IMR-90 (cell line): ENCODE measurements at regions not wholly inside any gene's neighbourhood (a gene's known extent, or its start where the extent isn't known, plus 50 kb on each side); places are given as distances from the start of the nearest gene placed in this dataset.

Source experiments
- ATAC-seq: fragments of 200-7000 bp; cut with Tn5 transposase; 2 replicates; pipeline ENCODE4 v1.9.1; 2020; ENCODE audit warnings: low read depth, mild to moderate bottlenecking, moderate library complexity
- BruUV-seq: library from RNA; stranded (reverse); fragments of 400-500 nt; replicated peaks from 2 replicates; lab custom pipeline; 2021; lab: Mats Ljungman, UMichigan
- CTCF ChIA-PET: fragments of 300-600 bp; formaldehyde crosslinking; extraction: SDS; loops from one replicate; lab custom pipeline; 2021; ENCODE audit warnings: antibody characterized with exemption; lab: Yijun Ruan, JAX
- POLR2A ChIA-PET: fragments of 300-600 bp; sonication (Branson Sonifier 250); formaldehyde crosslinking; loops from one replicate; lab custom pipeline; 2022; ENCODE audit warnings: antibody characterized with exemption; ENCODE audit not compliant: unreplicated experiment; lab: Charles Lee
- DNase-seq: peaks from one replicate; pipeline ENCODE4 v3.0.0; 2013
- H2AFZ ChIP-seq: replicated peaks from 2 replicates; pipeline ENCODE3; 2013; ENCODE audit warnings: low read length, mild to moderate bottlenecking; ENCODE audit not compliant: poor library complexity
- H2AK5ac ChIP-seq: 2 replicates; pipeline ENCODE4 v1.6.1; 2013; ENCODE audit warnings: low read depth, low read length, inconsistent platforms
- H2AK9ac ChIP-seq: replicated peaks from 2 replicates; pipeline ENCODE3; 2013; ENCODE audit warnings: mild to moderate bottlenecking, low read depth, low read length, moderate library complexity; ENCODE audit not compliant: poor library complexity
- H2BK120ac ChIP-seq: 2 replicates; pipeline ENCODE4 v1.6.1; 2013; ENCODE audit warnings: low read depth, low read length, inconsistent platforms
- H2BK15ac ChIP-seq: 3 replicates; pipeline ENCODE4 v1.6.1; 2013; ENCODE audit warnings: low read depth, low read length, inconsistent platforms
- H2BK20ac ChIP-seq: 2 replicates; pipeline ENCODE4 v1.6.1; 2013; ENCODE audit warnings: low read depth, mild to moderate bottlenecking, inconsistent platforms, low read length, moderate library complexity
- H2BK5ac ChIP-seq: 2 replicates; pipeline ENCODE4 v1.6.1; 2013; ENCODE audit warnings: mild to moderate bottlenecking, low read depth, low read length, inconsistent platforms; ENCODE audit not compliant: poor library complexity, severe bottlenecking
- H3K14ac ChIP-seq: replicated peaks from 2 replicates; pipeline ENCODE4 v1.6.1; 2013; ENCODE audit warnings: low read depth, low read length, inconsistent platforms
- H3K18ac ChIP-seq: 2 replicates; pipeline ENCODE4 v1.6.1; 2013; ENCODE audit warnings: low read depth, low read length, control low read depth
- H3K23ac ChIP-seq: 2 replicates; pipeline ENCODE4 v1.6.1; 2013; ENCODE audit warnings: low read depth, low read length, inconsistent platforms
- H3K27ac ChIP-seq: 2 replicates; pipeline ENCODE4 v1.5.1; 2013; ENCODE audit warnings: mild to moderate bottlenecking, control low read depth, low read length; ENCODE audit not compliant: insufficient read depth
- H3K27me3 ChIP-seq: 2 replicates; pipeline ENCODE4 v1.6.1; 2013; ENCODE audit warnings: low read length; ENCODE audit not compliant: control insufficient read depth, insufficient read depth
- H3K36me3 ChIP-seq: 2 replicates; pipeline ENCODE4 v1.6.1; 2013; ENCODE audit warnings: low read length, mixed read lengths; ENCODE audit not compliant: control insufficient read depth, insufficient read depth
- H3K4ac ChIP-seq: 2 replicates; pipeline ENCODE4 v1.6.1; 2013; ENCODE audit warnings: low read depth, low read length, inconsistent platforms
- H3K4me1 ChIP-seq: 2 replicates; pipeline ENCODE4 v1.6.1; 2013; ENCODE audit warnings: low read length, mixed read lengths; ENCODE audit not compliant: control insufficient read depth, insufficient read depth
- H3K4me2 ChIP-seq: 2 replicates; pipeline ENCODE4 v1.6.1; 2013; ENCODE audit warnings: low read depth, mild to moderate bottlenecking, control low read depth, low read length, moderate library complexity
- H3K4me3 ChIP-seq: 2 replicates; pipeline ENCODE4 v1.5.1; 2013; ENCODE audit warnings: low read depth, mild to moderate bottlenecking, control low read depth, low read length, moderate library complexity; ENCODE audit not compliant: insufficient read depth
- H3K56ac ChIP-seq: 2 replicates; pipeline ENCODE4 v1.6.1; 2013; ENCODE audit warnings: low read length, inconsistent platforms; ENCODE audit not compliant: insufficient read depth; ENCODE audit errors: extremely low read depth
- H3K79me1 ChIP-seq, 2 experiments: 2 replicates each; pipeline ENCODE4 v1.6.1; 2013; ENCODE audit warnings: low read length in 2 of 2, inconsistent platforms in 1 of 2, low read depth in 1 of 2
- H3K9ac ChIP-seq: 2 replicates; pipeline ENCODE4 v1.6.1; 2013; ENCODE audit warnings: low read depth, low read length, control low read depth
- H3K9me1 ChIP-seq: 2 replicates; pipeline ENCODE4 v1.6.1; 2013; ENCODE audit warnings: low read length, inconsistent platforms; ENCODE audit not compliant: insufficient read depth
- H3K9me3 ChIP-seq: 2 replicates; pipeline ENCODE4 v1.6.1; 2013; ENCODE audit warnings: low read length; ENCODE audit not compliant: control insufficient read depth, insufficient read depth
- H4K20me1 ChIP-seq: 2 replicates; pipeline ENCODE4 v1.6.1; 2013; ENCODE audit warnings: low read length, inconsistent platforms; ENCODE audit not compliant: insufficient read depth
- H4K5ac ChIP-seq: 2 replicates; pipeline ENCODE4 v1.6.1; 2013; ENCODE audit warnings: mild to moderate bottlenecking, low read depth, low read length, control low read depth
- H4K8ac ChIP-seq, 2 experiments: 2 replicates each; pipeline ENCODE4 v1.6.1; 2013; ENCODE audit warnings: low read depth in 2 of 2, low read length in 2 of 2, control low read depth in 1 of 2, inconsistent platforms in 1 of 2
- H4K91ac ChIP-seq: 2 replicates; pipeline ENCODE4 v1.6.1; 2013; ENCODE audit warnings: low read depth, low read length, inconsistent platforms; ENCODE audit not compliant: insufficient read depth
- BHLHE40 ChIP-seq: fragments of 150-350 bp; IDR thresholded peaks from 2 replicates; pipeline ENCODE4 v1.6.1; 2016; ENCODE audit warnings: mild to moderate bottlenecking, low read depth, low read length
- CEBPB ChIP-seq: IDR thresholded peaks from 2 replicates; pipeline ENCODE4 v1.6.1; 2012; ENCODE audit warnings: low read depth, low read length, improper control_type of control experiment
- CHD1 ChIP-seq: IDR thresholded peaks from 2 replicates; pipeline ENCODE4 v1.6.1; 2012; ENCODE audit warnings: low read depth, low read length, improper control_type of control experiment
- FOS ChIP-seq: fragments of 150-350 bp; IDR thresholded peaks from 2 replicates; pipeline ENCODE4 v1.6.1; 2016; ENCODE audit warnings: low read depth, low read length
- MAFK ChIP-seq: IDR thresholded peaks from 2 replicates; pipeline ENCODE4 v1.6.1; 2012; ENCODE audit warnings: low read depth, low read length, improper control_type of control experiment
- MAZ ChIP-seq: IDR thresholded peaks from 2 replicates; pipeline ENCODE4 v1.6.1; 2012; ENCODE audit warnings: low read depth, mild to moderate bottlenecking, low read length, improper control_type of control experiment, moderate library complexity, borderline replicate concordance
- MXI1 ChIP-seq: IDR thresholded peaks from 2 replicates; pipeline ENCODE4 v1.6.1; 2012; ENCODE audit warnings: low read depth, mild to moderate bottlenecking, low read length, moderate library complexity, borderline replicate concordance
- NFE2L2 ChIP-seq: fragments of 150-350 bp; IDR thresholded peaks from 2 replicates; pipeline ENCODE4 v1.6.1; 2016; ENCODE audit warnings: low read depth, mild to moderate bottlenecking, low read length
- POLR2A ChIP-seq: IDR thresholded peaks from 2 replicates; pipeline ENCODE4 v1.6.1; 2012; ENCODE audit warnings: mild to moderate bottlenecking, low read depth, low read length
- RAD21 ChIP-seq: IDR thresholded peaks from 2 replicates; pipeline ENCODE4 v1.6.1; 2012; ENCODE audit warnings: low read length, improper control_type of control experiment
- RCOR1 ChIP-seq: IDR thresholded peaks from 2 replicates; pipeline ENCODE4 v1.6.1; 2012; ENCODE audit warnings: mild to moderate bottlenecking, low read length, improper control_type of control experiment; ENCODE audit not compliant: insufficient replicate concordance
- RFX5 ChIP-seq: IDR thresholded peaks from 2 replicates; pipeline ENCODE4 v1.8.0; 2012; ENCODE audit warnings: low read depth, mild to moderate bottlenecking, low read length, moderate library complexity
- SMC3 ChIP-seq: fragments of 150-350 bp; IDR thresholded peaks from 2 replicates; pipeline ENCODE4 v1.6.1; 2016; ENCODE audit warnings: low read depth, mild to moderate bottlenecking, antibody characterized with exemption, low read length, moderate library complexity
- WGBS, 2 experiments: methylation state at CpG; one replicate each; pipeline versions ENCODE4 v1.1.5 to v1.1.7; 2013; ENCODE audit warnings: missing lambda C conversion rate in 2 of 2; ENCODE audit not compliant: insufficient read length in 1 of 2; ENCODE audit errors: extremely low coverage in 2 of 2; 5-methylcytosine and 5-hydroxymethylcytosine counted together
- dilution Hi-C: fragments of 300-500 bp; cut with HindIII; formaldehyde crosslinking; loops from one replicate; pipeline ENCODE4 v1.14.3; 2018; ENCODE audit warnings: low sequenced_read_pairs; ENCODE audit not compliant: unreplicated experiment
- in situ Hi-C: fragments of 300-500 bp; cut with MboI; formaldehyde crosslinking; loops from 3 replicates; pipeline ENCODE4 v1.14.3; 2019; ENCODE audit warnings: low sequenced_read_pairs, inconsistent platforms, mixed read lengths
- intact Hi-C: fragments of 100-400 bp; cut with micrococcal nuclease; formaldehyde crosslinking; loops from 2 replicates; pipeline ENCODE4 v1.10.0; 2022
- TF ChIP-seq, protein P1 (sequence below): conservative IDR thresholded peaks from 2 replicates; pipeline ENCODE4 v1.5.1; 2012; ENCODE audit warnings: mild to moderate bottlenecking, low read depth, low read length, improper control_type of control experiment
- TF ChIP-seq, protein P2 (sequence below): fragments of 150-350 bp; IDR thresholded peaks from 2 replicates; pipeline ENCODE4 v1.6.1; 2016; ENCODE audit warnings: low read depth, mild to moderate bottlenecking, low read length, moderate library complexity, borderline replicate concordance
- TF ChIP-seq, protein P3 (sequence below): fragments of 150-350 bp; IDR thresholded peaks from 2 replicates; pipeline ENCODE4 v1.6.1; 2017; ENCODE audit warnings: mild to moderate bottlenecking, antibody characterized with exemption, low read length, low read depth

DNA sequence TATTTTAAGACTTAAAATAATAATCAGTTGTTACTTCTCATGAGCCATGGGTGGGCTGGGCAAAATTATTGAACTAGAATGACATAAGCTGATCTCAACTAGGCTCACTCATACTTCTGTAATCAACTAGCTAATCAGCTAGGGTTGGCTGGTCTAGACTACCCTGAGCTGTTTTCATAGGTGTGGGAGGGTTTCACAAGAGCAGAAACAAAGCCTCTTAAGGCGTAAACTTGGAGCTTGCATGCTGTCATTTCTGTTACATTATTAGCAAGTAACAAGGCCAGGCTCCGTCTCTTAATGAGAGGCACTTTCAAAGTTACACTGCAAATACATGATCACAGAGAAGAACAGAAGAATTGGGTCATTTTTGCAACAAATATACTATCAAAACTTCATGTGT lies 57.2 kb upstream of the GHR start:
- in situ Hi-C loops (no loop called here), dilution Hi-C loops (no loop called here), intact Hi-C loops (loop anchor here (5.0 kb wide), 1 partner anchor 1199 kb away; no protein-coding TSS in a partner anchor)
- Histone ChIP-seq H3K4me1 (no peaks in the 10 kb centered on the region), H2AK9ac (no peak overlapping the region), H3K4ac (no peak overlapping the region), H3K9me3 (no peaks in the 10 kb centered on the region), H3K27ac (no peak overlapping the region), H3K23ac (no peak overlapping the region), H3K56ac (no peak overlapping the region), H3K27me3 (no peaks in the 10 kb centered on the region), H2BK15ac (no peak overlapping the region), H3K36me3 (no peaks in the 10 kb centered on the region), H2AFZ (no peak overlapping the region), H2BK20ac (no peak overlapping the region), H4K91ac (no peak overlapping the region), H3K9ac (no peak overlapping the region), H4K20me1 (no peaks in the 10 kb centered on the region), H3K18ac (no peak overlapping the region), H2BK120ac (no peak overlapping the region), H3K9me1 (no peaks in the 10 kb centered on the region), H4K5ac (no peak overlapping the region), H3K14ac (no peak overlapping the region), H3K79me1 (no peaks in the 10 kb centered on the region), H2AK5ac (no peak overlapping the region), H4K8ac (no peak overlapping the region), H3K4me3 (no peak overlapping the region), H2BK5ac (no peak overlapping the region), H3K4me2 (no peak overlapping the region)
- no CpG with 5 or more reads among the region's 2 CpGs for whole genome bisulfite sequencing, 2 experiments
- ChIA-PET POLR2A (no interaction called here), CTCF (no interaction called here)
- no peak for TF ChIP-seq POLR2A
- TF ChIP-seq MAFK: no peak
- no peak for TF ChIP-seq CHD1
- TF ChIP-seq, protein P1, sequence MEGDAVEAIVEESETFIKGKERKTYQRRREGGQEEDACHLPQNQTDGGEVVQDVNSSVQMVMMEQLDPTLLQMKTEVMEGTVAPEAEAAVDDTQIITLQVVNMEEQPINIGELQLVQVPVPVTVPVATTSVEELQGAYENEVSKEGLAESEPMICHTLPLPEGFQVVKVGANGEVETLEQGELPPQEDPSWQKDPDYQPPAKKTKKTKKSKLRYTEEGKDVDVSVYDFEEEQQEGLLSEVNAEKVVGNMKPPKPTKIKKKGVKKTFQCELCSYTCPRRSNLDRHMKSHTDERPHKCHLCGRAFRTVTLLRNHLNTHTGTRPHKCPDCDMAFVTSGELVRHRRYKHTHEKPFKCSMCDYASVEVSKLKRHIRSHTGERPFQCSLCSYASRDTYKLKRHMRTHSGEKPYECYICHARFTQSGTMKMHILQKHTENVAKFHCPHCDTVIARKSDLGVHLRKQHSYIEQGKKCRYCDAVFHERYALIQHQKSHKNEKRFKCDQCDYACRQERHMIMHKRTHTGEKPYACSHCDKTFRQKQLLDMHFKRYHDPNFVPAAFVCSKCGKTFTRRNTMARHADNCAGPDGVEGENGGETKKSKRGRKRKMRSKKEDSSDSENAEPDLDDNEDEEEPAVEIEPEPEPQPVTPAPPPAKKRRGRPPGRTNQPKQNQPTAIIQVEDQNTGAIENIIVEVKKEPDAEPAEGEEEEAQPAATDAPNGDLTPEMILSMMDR: no peak
- no peak for TF ChIP-seq RAD21
- TF ChIP-seq CEBPB: no peak
- no peak for TF ChIP-seq SMC3
- TF ChIP-seq NFE2L2: no peak
- TF ChIP-seq FOS: no peak
- TF ChIP-seq, protein P2, sequence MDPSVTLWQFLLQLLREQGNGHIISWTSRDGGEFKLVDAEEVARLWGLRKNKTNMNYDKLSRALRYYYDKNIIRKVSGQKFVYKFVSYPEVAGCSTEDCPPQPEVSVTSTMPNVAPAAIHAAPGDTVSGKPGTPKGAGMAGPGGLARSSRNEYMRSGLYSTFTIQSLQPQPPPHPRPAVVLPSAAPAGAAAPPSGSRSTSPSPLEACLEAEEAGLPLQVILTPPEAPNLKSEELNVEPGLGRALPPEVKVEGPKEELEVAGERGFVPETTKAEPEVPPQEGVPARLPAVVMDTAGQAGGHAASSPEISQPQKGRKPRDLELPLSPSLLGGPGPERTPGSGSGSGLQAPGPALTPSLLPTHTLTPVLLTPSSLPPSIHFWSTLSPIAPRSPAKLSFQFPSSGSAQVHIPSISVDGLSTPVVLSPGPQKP: no peak
- TF ChIP-seq RFX5: no peak
- TF ChIP-seq, protein P3, sequence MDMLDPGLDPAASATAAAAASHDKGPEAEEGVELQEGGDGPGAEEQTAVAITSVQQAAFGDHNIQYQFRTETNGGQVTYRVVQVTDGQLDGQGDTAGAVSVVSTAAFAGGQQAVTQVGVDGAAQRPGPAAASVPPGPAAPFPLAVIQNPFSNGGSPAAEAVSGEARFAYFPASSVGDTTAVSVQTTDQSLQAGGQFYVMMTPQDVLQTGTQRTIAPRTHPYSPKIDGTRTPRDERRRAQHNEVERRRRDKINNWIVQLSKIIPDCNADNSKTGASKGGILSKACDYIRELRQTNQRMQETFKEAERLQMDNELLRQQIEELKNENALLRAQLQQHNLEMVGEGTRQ: no peak
- TF ChIP-seq RCOR1: no peak
- no peak for TF ChIP-seq MXI1
- TF ChIP-seq BHLHE40: no peak
- TF ChIP-seq MAZ: no peak
- ATAC-seq: no peak
- BruUV-seq: no TSS peak
- no peak for DNase-seq
